Left ventricle myocardium superior (tissue), 1 donor: ENCODE measurements at regions not wholly inside any gene's neighbourhood (a gene's known extent, or its start where the extent isn't known, plus 50 kb on each side); places are given as distances from the start of the nearest gene placed in this dataset.
A peak's percentile ranks its signal among the peaks of the same experiment; 100 is the strongest.

Experiments
- ATAC-seq: fragments of 200-7000 bp; cut with Tn5 transposase; one replicate; pipeline ENCODE4 v1.9.1; 2020; ENCODE audit warnings: mild to moderate bottlenecking, moderate library complexity
- DNase-seq: peaks from one replicate; pipeline ENCODE4 v3.0.0-alpha.2; 2020
- intact Hi-C: fragments of 100-400 bp; cut with micrococcal nuclease; formaldehyde crosslinking; loops from one replicate; pipeline ENCODE4 v1.11.0; 2022
- donor health status: DM: no; HTN: yes; CAD: no; lungs with severe emphysema.

GRCh38 chr9:80086822-80087345 lies 515.1 kb downstream of the TLE4 start:
- no peak for DNase-seq
- no peak for ATAC-seq
- intact Hi-C loops: no loop called here

- intact Hi-C loops: no loop called here
- DNase-seq: no peak
- no peak for ATAC-seq
Measured at GRCh38 chr9:80086386-80086785, 514.6 kb downstream of the TLE4 start.

DNA sequence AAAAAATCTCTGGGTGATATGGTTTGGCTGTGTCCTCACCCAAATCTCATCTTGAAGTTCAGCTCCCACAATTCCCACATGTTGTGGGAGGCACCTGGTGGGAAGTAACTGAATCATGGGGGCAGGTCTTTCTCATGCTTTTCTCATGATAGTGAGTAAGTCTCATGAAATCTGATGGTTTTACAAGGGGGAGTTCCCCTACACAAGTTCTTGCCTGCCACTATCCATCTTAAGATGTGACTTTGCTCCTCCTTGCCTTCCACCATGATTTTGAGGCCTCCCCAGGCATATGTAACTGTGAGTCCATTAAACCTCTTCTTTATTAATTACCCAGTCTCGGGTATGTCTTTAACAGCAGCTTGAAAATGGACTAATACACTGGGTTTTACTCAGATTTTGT lies 513.9 kb downstream of the TLE4 start:
- intact Hi-C loops: no loop called here
- ATAC-seq (no peak), DNase-seq (no peak)

DNA sequence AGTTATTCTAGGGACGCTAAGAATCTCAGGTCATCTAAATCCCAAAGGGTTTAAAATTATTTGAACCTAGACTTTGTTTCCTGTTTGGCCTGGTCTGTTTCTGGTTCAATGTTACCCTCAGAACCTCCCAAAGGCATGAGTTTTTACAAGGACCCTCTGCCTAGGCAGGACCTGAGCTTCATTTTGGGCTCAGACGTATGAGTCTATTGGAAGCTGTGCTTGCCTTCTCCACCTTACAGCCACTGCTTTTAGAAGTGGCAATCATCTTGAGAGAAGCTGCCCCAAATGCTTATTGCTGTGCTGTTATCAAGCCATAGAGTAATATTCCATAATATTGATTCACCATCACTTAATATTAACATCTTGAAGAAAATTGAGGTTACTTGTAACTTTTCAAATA lies 510.4 kb downstream of the TLE4 start:
- ATAC-seq: no peak

GRCh38 chr9:80078826-80079225 lies 507.1 kb downstream of the TLE4 start:
- no peak for DNase-seq
- intact Hi-C loops: no loop called here

More for the DNA sequence above, 510.4 kb downstream of the TLE4 start:
- intact Hi-C loops: no loop called here
- no peak for DNase-seq

DNA sequence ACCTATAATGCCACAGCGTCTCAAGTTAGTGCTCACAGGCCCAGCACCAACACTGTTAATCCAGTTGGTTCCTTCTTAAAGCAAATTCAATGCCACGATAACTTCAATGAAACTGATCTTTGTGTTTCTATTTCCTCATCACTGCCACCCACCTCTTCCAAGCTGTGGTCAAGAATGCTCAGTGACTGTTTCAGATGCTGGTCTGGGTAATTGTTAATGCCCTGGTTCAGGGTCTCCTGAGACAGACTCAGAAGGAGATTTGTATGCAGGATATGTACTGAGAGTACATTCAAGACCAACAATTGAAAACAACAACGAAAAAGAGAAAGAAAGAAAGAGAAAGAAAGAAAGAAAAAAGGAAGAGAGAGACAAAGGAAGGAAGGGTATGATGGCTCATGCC lies 505.3 kb downstream of the TLE4 start:
- no peak for ATAC-seq
- intact Hi-C loops: no loop called here
- DNase-seq: no peak

More at GRCh38 chr9:80078826-80079225, 507.1 kb downstream of the TLE4 start:
- ATAC-seq: no peak

DNA sequence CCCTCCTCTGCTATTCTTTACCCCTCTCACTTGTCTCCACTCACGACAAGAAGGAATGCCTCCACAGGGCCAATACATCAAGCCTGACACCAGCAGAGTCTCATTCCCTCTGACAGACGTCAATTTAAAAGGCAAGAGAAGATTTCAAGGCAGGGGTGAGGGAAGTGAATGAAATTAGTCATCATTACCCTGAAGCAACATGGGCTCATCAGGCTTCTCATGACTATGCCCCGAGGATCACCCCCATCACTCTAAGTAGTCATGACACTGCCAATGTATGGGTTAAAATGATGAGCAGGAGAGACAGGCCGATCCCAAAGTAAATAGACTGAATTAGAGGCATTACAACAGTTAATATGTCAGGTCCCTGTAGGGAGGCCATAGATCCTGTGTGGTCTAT lies 504.4 kb downstream of the TLE4 start:
- ATAC-seq (no peak), DNase-seq (no peak)
- intact Hi-C loops: no loop called here

- ATAC-seq: peak; percentile 70
- intact Hi-C loops: no loop called here
- DNase-seq: peak; percentile 26
Measured at GRCh38 chr9:80074439-80074838, 502.7 kb downstream of the TLE4 start.

GRCh38 chr9:80072451-80072850 lies 500.7 kb downstream of the TLE4 start:
- DNase-seq: no peak
- ATAC-seq: no peak
- intact Hi-C loops: no loop called here

DNA sequence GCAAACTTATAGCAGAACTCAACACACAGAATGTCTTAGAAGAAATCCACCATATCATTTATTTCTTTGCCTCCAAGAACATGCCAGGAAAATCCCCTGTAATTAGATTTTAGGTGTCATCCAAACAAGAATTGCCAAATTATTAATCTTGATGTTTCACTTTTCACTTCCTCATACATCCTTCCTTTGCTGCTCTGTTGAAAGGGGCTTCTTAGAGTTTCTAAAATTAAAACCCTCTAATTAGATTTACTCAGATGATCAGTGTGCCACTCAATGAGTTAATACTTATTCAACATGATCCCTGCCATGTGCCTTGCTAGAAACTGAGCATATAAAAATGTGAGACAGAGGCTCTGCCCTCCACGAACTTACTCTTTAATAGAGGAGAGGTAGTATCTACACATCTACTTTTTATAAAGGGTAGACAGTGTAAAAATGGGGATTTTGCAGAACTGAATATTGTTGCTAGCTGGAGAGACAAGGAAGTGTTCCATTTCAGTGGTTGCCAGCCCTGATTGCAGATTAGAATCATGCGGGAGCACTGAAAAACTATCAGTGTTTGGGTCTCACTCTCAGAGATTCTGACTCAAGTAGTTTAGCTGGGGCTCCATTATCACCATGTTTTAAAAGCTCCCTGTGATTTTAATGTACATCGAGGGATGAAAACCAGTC lies 498.4 kb downstream of the TLE4 start:
- DNase-seq (no peak), ATAC-seq (no peak)
- intact Hi-C loops: no loop called here

GRCh38 chr9:80066931-80067330 lies 495.2 kb downstream of the TLE4 start:
- no peak for DNase-seq
- intact Hi-C loops: no loop called here

GRCh38 chr9:80062567-80062966 lies 490.8 kb downstream of the TLE4 start:
- intact Hi-C loops: no loop called here
- DNase-seq (no peak), ATAC-seq (no peak)

More at GRCh38 chr9:80066931-80067330, 495.2 kb downstream of the TLE4 start:
- no peak for ATAC-seq

DNA sequence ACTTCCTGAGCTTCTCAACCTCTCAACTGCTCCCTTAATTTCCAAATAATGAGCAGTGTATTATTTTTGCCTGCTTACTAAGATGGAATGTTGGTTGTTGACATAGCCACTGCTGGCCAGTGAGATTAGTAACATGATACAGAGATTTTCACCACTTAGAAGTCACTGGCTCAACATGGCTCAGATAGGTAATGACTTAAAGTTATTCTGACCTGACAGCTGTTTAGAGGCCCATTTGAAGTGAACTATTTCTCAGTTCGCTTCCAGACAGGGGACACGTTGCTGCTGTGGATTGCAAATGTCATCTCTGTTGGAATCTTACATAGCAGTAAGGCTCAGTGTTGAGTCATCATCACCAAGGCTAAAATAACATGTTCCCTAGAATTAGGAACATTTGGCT lies 490.2 kb downstream of the TLE4 start:
- intact Hi-C loops: no loop called here
- ATAC-seq: peak; percentile 91
- no peak for DNase-seq

DNA sequence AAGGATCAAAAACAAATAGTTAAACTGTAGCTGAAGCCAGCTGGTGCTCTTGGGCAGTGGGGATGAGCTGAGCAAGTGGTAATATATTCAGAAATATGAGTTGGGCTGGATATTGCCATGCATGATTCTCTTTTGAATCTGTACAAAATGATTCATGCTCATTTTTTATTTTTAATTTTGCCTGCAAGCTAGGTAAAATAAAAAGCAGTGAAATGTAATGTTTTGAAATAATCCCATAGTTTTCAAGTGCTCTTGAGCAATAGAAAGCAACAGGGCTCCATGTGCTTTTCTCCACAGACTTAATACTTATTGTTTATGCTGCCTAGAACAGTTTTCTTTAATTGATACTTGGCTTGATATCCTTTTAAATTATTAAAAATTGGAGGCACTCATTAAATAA lies 489.3 kb downstream of the TLE4 start:
- DNase-seq (no peak), ATAC-seq (no peak)
- intact Hi-C loops: no loop called here

GRCh38 chr9:80059979-80060378 lies 488.2 kb downstream of the TLE4 start:
- ATAC-seq: no peak
- intact Hi-C loops: no loop called here
- no peak for DNase-seq

GRCh38 chr9:80059191-80059590 lies 487.4 kb downstream of the TLE4 start:
- DNase-seq: no peak
- intact Hi-C loops: no loop called here
- ATAC-seq: no peak

- DNase-seq: no peak
- intact Hi-C loops: no loop called here
- ATAC-seq: no peak
Measured at GRCh38 chr9:80052830-80053229, 481.1 kb downstream of the TLE4 start.

DNA sequence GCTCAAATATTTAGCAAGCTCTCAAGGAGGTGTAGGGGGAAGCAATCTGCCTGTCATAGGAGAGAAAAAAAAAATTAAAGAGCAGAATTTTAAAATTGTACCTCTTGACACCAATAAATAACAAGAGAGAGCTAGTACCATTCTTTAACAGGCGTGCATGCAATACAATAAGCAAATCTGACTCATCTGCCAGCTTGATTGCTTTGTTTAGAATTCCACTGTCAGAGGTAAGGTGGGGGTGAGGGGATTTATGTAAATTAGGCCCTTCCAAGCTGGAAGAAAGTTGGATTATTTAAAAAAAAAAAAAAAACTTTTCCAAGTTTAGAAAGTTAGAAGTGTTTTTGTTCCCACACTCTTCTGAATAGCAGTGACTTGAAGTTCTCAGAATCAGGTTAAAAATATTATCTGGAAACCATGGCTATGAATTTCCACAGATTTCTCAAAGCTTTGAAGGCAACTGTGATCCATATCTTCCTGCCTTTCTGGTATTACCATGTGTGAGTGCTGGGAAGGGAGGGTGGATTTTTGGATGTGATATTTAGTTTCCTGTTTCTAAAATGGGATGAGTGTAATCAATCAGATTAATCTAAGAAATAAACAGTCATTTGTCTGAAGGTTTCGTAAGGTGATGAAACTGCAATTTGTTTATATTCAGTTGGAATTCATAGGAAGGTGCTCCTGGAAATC lies 477.5 kb downstream of the TLE4 start:
- DNase-seq (no peak), ATAC-seq (no peak)
- intact Hi-C loops: no loop called here

DNA sequence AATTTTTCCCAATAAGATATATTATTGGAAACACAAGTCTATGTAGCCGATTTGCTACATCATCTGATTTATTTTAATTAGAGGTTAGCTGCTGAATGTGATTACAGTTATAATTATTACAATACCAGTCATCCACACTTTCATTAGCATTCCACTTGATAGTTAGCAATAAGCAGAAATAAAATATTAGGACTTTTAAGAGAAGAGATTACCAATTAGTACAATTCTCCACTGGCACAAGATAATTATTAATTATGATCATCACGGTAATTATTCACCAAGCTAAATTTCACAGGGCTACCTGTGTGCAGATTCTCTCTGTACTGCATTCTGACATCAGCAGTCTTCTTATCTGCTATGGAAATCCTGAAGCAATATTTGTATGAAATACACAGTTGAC lies 474.7 kb downstream of the TLE4 start:
- DNase-seq (no peak), ATAC-seq (no peak)
- intact Hi-C loops: no loop called here

DNA sequence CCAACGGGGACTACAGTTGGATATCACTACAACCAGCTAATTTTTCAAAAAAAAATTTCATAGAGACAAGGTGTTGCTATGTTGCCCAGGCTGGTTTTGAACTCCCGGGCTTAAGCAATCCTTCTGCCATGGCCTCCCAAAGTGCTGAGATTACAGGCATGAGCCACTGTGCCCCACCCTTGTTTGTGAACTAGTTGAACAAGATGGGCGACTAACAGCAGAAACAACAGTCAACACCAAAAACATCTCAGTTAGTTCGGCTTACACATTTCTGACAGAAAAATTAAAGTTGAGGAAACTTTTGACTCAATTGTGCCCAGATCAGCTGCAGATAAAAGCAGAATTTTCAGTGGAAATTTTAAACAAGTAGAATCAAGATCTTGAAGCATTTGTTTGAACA lies 470.1 kb downstream of the TLE4 start:
- ATAC-seq (no peak), DNase-seq (no peak)
- intact Hi-C loops: no loop called here

- DNase-seq (no peak), ATAC-seq (peak; percentile 91)
- intact Hi-C loops: no loop called here
Measured at GRCh38 chr9:80040457-80040856, 468.7 kb downstream of the TLE4 start.
